NB4 (cell line): ENCODE measurements at regions not wholly inside any gene's neighbourhood (a gene's known extent, or its start where the extent isn't known, plus 50 kb on each side); places are given as distances from the start of the nearest gene placed in this dataset.

Experiments
- MAX ChIP-seq: IDR thresholded peaks from 2 replicates; pipeline ENCODE4 v1.6.1; 2011; ENCODE audit warnings: low read depth, low read length
- MYC ChIP-seq: IDR thresholded peaks from 2 replicates; pipeline ENCODE4 v1.6.1; 2011; ENCODE audit warnings: low read depth, low read length
- POLR2A ChIP-seq: IDR thresholded peaks from 2 replicates; pipeline ENCODE4 v1.6.1; 2011; ENCODE audit warnings: mild to moderate bottlenecking; ENCODE audit not compliant: insufficient read length; ENCODE audit errors: extremely low read depth
- TF ChIP-seq, protein P1 (sequence below): IDR thresholded peaks from one replicate; pipeline ENCODE4 v1.5.1; 2012; ENCODE audit warnings: low read depth, low read length

- TF ChIP-seq, protein P1, sequence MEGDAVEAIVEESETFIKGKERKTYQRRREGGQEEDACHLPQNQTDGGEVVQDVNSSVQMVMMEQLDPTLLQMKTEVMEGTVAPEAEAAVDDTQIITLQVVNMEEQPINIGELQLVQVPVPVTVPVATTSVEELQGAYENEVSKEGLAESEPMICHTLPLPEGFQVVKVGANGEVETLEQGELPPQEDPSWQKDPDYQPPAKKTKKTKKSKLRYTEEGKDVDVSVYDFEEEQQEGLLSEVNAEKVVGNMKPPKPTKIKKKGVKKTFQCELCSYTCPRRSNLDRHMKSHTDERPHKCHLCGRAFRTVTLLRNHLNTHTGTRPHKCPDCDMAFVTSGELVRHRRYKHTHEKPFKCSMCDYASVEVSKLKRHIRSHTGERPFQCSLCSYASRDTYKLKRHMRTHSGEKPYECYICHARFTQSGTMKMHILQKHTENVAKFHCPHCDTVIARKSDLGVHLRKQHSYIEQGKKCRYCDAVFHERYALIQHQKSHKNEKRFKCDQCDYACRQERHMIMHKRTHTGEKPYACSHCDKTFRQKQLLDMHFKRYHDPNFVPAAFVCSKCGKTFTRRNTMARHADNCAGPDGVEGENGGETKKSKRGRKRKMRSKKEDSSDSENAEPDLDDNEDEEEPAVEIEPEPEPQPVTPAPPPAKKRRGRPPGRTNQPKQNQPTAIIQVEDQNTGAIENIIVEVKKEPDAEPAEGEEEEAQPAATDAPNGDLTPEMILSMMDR: no peak
- no peak for TF ChIP-seq POLR2A
- TF ChIP-seq MAX: no peak
- TF ChIP-seq MYC: no peak
Observed at GRCh38 chr16:80449392-80449791, 91.4 kb upstream of the DYNLRB2 start.
